ENCODE measurements at regions not wholly inside any gene's neighbourhood (a gene's known extent, or its start where the extent isn't known, plus 50 kb on each side); places are given as distances from the start of the nearest gene placed in this dataset.

GRCh38 chr12:60094436-60094835, 498.6 kb downstream of the SLC16A7 start:
- H3K27ac ChIP-seq (replicated peaks) = no peak overlapping the region
- no peak for DNase-seq (ENCODE audit: low read depth in 1 of 2, low spot score in 1 of 2)
- TF ChIP-seq CTCF (IDR thresholded peaks at IDR 0.05; ENCODE audit: insufficient read depth, low read length) (no peak), GABPA (IDR thresholded peaks at IDR 0.05; ENCODE audit: low read depth) (no peak), REST (IDR thresholded peaks at IDR 0.05; ENCODE audit: insufficient replicate concordance, low read depth) (no peak), POLR2AphosphoS5 (IDR thresholded peaks at IDR 0.05; ENCODE audit: low read depth) (no peak), SPI1 (IDR thresholded peaks at IDR 0.05; ENCODE audit: borderline replicate concordance, low read depth) (no peak)
- H3K4me3 ChIP-seq (replicated peaks; ENCODE audit: insufficient read depth, low read length) = no peak overlapping the region
- H3K27me3 ChIP-seq (ENCODE audit: insufficient read depth, poor library complexity, severe bottlenecking) = no peaks in the 10 kb centered on the region

- H3K27me3 ChIP-seq (ENCODE audit: insufficient read depth, poor library complexity, severe bottlenecking) = no peaks in the 10 kb centered on the region
- peak overlapping the region; percentile 51 for H3K27ac ChIP-seq (replicated peaks)
- DNase-seq (ENCODE audit: low read depth in 1 of 2, low spot score in 1 of 2) = peak; percentile 14 to 46
- H3K4me3 ChIP-seq (replicated peaks; ENCODE audit: insufficient read depth, low read length) = no peak overlapping the region
- TF ChIP-seq CTCF (IDR thresholded peaks at IDR 0.05; ENCODE audit: insufficient read depth, low read length) = no peak
- no peak for TF ChIP-seq REST (IDR thresholded peaks at IDR 0.05; ENCODE audit: insufficient replicate concordance, low read depth)
- TF ChIP-seq GABPA (IDR thresholded peaks at IDR 0.05; ENCODE audit: low read depth) = no peak
- no peak for TF ChIP-seq SPI1 (IDR thresholded peaks at IDR 0.05; ENCODE audit: borderline replicate concordance, low read depth)
- no peak for TF ChIP-seq POLR2AphosphoS5 (IDR thresholded peaks at IDR 0.05; ENCODE audit: low read depth)
These were observed 500.9 kb downstream of the SLC16A7 start for GRCh38 chr12:60096727-60097126.

GRCh38 chr12:60100160-60100559, 504.3 kb downstream of the SLC16A7 start:
- TF ChIP-seq CTCF (IDR thresholded peaks at IDR 0.05; ENCODE audit: insufficient read depth, low read length) (no peak), GABPA (IDR thresholded peaks at IDR 0.05; ENCODE audit: low read depth) (no peak), POLR2AphosphoS5 (IDR thresholded peaks at IDR 0.05; ENCODE audit: low read depth) (no peak), SPI1 (IDR thresholded peaks at IDR 0.05; ENCODE audit: borderline replicate concordance, low read depth) (no peak), REST (IDR thresholded peaks at IDR 0.05; ENCODE audit: insufficient replicate concordance, low read depth) (no peak)
- no peak overlapping the region for H3K4me3 ChIP-seq (replicated peaks; ENCODE audit: insufficient read depth, low read length)
- no peak overlapping the region for H3K27ac ChIP-seq (replicated peaks)
- no peak for DNase-seq (ENCODE audit: low read depth in 1 of 2, low spot score in 1 of 2)
- no peaks in the 10 kb centered on the region for H3K27me3 ChIP-seq (ENCODE audit: insufficient read depth, poor library complexity, severe bottlenecking)
